SK-N-MC (cell line): ENCODE measurements at regions not wholly inside any gene's neighbourhood (a gene's known extent, or its start where the extent isn't known, plus 50 kb on each side); places are given as distances from the start of the nearest gene placed in this dataset.
"Not testable (repeated sequence)": the region's sequence is repeated elsewhere in the genome, so short reads cannot be mapped to it uniquely, and the experiment has no call there.

Source experiments
- EZH2 ChIP-seq: fragments of 200-600 bp; sonication (generic); IDR thresholded peaks from one replicate; pipeline ENCODE4 v1.6.1; 2017; ENCODE audit warnings: antibody characterized with exemption
- POLR2AphosphoS5 ChIP-seq: IDR thresholded peaks from 2 replicates; pipeline ENCODE4 v1.6.1; 2012; ENCODE audit warnings: mild to moderate bottlenecking, low read depth, low read length, borderline replicate concordance

DNA sequence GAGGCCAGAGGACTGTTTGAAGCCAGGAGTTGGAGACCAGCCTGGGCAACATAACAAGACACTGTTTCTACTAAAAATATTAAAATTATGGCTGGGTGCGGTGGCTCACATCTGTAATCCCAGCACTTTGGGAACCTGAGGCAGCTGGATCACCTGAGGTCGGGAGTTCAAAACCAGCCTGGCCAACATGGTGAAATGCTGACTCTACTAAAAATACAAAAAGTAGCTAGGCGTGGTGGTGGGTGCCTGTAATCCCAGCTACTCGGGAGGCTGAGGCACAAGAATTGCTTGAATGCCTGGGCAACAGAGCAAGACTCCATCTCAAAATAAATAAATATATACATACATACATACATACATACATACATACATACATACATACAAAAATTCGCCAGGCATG, 99.7 kb downstream of the TMEM130 start:
- not testable (repeated sequence) for TF ChIP-seq EZH2, POLR2AphosphoS5
